GM19468 (cell line): ENCODE measurements at regions not wholly inside any gene's neighbourhood (a gene's known extent, or its start where the extent isn't known, plus 50 kb on each side); places are given as distances from the start of the nearest gene placed in this dataset.
A peak's percentile ranks its signal among the peaks of the same experiment; 100 is the strongest.

Experiments used
- ATAC-seq: cut with Tn5 transposase; IDR thresholded peaks from one replicate; pipeline ENCODE4 v1.9.1; 2021; ENCODE audit warnings: mild to moderate bottlenecking, moderate library complexity, moderate number of reproducible peaks; ENCODE audit not compliant: unreplicated experiment; ENCODE audit errors: extremely low read depth

DNA sequence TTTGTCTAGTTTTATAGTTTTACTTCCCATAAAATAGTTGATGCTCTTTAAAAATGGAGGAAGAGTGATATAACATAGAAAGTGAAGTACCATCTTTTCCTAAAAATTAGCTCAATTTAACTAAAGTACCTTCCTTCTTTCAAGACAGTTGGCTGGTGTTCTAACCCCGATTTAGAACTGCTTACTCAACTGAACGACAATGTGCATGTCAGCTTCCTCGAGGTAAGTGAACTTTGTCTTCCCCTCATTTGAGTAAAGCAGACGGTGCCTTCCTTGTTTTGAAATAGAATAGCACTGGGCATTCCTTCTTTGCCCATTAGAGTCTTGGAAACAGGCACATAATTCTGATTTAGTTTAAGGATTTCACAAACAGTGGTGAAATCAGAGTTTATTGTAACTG, 1519.2 kb downstream of the EFNB2 start:
- no peak for ATAC-seq

DNA sequence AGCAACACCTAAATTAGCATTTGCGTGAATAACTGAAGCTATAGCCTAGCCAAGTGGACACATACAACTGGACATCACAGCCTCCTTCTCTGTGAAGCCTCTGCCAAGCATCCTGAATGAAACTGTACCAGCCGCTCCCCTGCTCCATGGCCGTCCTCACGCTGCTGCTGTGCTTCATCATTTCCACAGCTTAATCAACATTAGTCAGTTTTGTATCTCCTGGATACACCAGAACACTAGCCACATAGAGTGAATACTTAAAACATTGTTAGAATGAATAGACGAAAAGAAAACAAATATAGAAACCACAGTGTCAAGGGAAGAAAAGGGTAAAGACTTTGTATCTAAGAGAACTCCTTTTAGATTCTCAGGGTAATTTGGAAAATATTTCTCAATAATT, 1526.9 kb downstream of the EFNB2 start:
- ATAC-seq = no peak

DNA sequence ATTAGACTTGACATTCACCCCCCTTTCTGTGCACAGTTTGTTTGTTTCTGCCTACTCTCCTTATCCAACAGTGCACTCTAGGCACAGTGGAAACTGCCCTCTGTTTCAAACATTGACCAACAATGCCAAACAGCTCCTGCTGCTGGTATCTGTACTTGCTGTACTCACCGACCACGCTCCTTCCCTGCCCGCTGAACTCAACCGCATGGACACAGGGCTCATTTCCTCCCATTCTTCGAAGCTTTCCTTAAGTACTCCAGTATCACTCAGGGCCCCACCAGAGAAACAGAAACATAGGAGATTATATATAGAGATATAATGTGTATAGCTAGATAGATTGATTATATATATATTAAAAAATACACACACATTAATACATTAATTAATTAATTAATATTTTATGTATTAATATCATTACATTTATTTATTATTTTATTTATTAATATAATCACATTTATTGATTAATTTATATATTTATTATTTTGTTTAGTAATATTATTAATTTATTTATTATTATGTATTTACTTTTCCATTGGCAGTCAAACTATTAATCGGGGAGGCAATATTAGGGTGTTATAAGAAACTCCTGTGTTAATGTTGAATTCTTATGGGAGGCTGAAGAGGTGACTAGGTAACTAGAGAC, 1528.2 kb downstream of the EFNB2 start:
- no peak for ATAC-seq

DNA sequence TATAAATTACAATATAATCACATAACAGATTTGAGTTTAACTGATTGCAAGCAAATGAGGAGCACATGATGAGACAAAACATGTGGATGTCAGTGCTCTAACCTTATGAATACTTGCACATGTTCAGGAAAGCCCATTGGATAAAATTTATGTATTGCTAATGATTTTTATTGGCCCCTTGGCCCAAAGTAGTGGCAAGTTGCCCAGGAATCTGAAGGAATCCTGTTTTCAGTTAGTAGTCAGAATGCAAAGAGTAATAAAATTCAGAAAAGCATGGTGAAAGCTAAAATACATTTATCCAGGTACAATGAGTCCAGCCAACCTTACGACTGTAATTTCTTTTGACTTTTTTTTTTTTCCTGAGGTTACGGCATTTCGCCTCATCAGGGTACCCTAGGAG, 1539.4 kb downstream of the EFNB2 start:
- ATAC-seq = no peak

DNA sequence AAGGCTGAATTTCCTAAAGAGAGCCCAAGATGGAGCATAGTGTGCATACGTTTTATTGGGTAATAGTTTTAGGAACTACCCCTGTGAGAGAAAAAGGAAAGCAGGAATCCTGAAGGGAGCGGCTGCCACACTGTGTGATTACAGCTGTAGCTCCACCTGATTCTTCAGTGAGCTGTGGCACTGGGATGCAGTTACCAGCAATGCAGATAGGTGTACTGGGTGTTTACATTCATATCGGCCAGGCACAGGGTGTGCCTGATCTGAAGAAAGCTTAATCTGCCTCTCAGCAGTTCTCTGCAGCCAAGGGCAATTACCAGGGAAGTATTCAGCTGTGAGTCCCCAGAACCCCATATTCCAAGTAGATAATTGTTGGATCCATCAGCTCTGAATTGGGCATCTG, 1541.8 kb downstream of the EFNB2 start:
- no peak for ATAC-seq

DNA sequence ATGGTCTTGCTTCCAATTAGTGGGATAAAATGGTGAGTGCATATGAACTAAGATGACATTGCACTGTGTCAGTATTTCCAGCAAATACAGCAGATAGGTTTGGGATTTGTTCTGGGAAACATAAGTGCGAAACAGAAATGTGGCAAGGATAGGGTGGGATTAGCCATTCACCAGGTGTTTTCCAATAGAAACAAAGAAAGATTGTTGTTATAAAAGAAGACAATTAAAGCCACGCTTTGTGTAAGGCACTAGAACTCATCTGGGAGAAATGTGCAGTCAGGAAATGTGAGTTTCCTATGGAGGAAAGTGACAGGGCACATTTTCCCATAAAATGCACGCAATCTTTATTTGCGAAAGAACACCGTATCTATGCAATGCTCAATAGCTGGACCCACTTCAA, 1547.8 kb downstream of the EFNB2 start:
- no peak for ATAC-seq

DNA sequence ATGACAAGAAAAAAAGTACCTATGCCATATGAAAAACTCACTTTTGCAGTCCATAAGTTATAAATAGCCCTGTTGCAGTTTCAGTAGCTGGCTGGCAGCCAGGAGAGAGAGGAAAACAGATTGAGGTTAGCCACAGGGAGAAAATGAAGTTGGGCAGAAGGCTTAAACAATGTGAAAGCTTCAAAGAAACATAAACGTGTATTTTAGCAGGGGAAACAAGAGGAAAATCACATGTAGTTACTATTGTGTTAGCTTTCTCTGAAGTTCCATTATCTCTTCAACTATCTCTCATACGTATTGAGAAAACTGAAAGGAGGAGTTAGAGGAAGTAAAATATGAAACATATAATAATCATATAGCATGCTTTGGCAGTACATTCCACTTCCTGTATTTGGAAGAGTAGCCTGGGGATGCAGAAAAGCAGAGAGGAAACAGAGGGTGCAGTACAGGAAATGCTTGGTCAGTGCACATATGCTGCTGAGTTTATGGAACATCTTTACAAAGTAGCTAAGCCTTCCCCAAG, 1551.1 kb downstream of the EFNB2 start:
- ATAC-seq = peak; percentile 78

DNA sequence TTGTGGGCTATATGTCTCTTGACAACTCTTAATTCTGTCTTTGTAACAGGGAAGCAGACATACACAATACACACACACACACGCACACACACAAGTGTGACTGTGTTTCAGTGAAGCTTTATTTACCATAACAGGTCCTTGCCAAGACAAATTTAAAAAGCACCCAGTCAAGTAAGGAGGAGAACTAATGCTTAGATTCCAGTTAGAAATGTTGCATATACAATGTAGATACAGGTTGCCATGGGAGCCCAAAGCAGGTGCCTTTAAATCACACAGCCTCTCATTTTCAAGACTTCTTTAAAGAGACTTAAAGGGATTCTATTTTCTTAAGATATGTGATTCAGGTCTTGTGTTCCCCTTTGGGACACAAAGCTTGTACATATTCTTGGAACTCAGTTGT, 1551.9 kb downstream of the EFNB2 start:
- ATAC-seq = no peak

DNA sequence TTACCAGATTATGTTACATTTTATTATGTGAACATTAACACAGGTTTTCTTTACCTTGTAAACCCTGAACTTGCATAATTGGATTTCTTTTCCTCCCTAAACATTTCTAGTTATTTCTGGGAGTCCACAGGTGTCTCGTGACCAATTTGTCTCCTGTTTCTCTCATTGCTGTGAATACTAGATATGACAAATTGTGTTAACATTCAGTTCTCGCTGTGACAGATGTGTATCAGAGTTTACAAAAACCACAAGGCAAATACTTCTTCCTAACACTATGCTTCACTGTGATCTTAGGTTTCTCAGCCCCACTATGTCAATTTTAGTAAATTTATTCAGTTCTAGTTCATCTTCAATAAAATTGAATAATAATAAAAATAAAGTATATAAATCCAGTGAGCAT, 1554.9 kb downstream of the EFNB2 start:
- ATAC-seq = no peak

DNA sequence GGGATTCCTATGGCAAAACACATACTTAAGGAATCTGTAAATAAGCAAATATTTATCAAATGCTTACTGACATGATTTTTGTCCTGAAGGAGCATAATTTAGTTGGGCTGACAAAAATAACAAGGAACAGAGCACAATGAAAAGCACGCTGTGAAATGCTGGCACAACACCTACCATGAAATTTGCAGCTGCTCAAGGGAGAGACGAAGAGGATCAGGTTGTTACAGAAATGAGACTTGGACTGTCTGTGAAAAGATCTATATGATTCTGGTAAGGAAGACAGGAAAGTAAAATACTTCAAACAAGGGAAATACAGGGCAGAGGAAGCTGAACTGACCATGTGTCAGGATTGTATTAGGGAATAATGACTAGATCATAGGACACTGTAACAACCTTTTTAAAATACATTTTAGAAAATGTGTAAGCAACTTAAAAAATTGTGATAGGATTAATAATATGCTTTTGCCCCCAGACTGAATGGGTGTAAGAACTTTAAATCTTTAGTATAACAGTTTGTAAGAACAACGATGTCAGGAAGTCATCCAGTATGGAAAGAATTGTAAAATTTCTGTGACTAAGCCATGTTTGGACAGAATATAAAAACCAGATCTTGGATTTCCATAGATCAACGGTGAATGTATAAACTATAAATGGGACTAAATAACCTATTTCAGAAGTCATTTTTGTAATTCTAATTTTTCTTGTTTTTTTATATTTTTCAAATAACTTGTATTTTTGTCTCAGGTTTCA, 1556.0 kb downstream of the EFNB2 start:
- no peak for ATAC-seq

DNA sequence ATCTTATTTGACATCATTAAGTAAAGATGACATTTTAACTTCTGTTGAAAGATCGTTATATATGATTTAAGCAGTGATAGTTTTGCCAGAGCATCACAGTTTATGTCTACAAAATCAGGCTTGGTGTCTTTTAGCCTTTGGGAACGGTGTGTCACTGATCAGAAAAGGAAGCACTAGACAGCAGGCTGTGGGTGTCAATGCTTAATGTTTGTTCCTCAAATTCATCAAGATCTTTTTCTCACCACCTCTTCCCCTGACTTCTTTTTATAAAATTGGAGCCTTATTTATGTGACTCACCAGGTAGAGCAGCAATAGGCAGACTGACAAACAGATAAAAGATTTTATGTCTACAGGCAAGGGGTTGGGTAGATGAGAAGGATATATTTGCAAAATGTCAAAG, 1558.5 kb downstream of the EFNB2 start:
- no peak for ATAC-seq

DNA sequence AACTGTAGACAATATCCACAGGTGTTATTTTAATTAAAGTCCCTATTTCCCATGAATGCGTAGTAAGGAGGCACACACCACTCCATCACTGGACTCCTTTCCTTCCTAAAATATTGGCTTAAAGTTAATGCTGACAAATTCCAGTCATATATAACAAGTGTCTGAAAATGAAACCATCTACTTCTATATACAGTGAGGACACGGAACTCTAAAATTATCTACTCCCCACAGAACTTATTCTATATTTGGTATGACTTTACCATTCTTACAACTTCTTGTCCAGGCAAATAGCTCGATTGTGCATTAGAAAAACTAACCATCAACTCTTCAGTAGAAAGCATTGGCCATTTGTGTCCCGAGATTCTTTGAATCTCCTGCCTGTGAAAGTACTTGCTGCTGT, 1560.2 kb downstream of the EFNB2 start:
- no peak for ATAC-seq

DNA sequence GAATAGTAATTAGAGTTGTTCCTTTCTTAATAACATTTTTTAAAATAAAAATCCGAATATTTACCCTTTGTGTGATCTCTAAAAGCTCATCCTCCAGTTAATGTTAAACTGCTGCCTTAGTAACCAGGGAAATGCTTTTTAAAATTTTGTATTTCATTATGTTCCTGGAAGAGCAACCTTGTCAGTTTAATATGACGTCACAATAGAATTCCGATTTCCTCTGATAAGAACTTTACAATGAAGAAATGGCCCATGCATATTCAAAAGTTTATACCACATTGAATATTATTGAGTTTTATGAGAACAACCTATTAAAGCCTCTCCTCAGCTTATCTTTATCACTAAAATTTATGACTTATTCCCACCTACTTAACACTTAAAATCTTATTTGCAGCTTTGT, 1566.6 kb downstream of the EFNB2 start:
- no peak for ATAC-seq

DNA sequence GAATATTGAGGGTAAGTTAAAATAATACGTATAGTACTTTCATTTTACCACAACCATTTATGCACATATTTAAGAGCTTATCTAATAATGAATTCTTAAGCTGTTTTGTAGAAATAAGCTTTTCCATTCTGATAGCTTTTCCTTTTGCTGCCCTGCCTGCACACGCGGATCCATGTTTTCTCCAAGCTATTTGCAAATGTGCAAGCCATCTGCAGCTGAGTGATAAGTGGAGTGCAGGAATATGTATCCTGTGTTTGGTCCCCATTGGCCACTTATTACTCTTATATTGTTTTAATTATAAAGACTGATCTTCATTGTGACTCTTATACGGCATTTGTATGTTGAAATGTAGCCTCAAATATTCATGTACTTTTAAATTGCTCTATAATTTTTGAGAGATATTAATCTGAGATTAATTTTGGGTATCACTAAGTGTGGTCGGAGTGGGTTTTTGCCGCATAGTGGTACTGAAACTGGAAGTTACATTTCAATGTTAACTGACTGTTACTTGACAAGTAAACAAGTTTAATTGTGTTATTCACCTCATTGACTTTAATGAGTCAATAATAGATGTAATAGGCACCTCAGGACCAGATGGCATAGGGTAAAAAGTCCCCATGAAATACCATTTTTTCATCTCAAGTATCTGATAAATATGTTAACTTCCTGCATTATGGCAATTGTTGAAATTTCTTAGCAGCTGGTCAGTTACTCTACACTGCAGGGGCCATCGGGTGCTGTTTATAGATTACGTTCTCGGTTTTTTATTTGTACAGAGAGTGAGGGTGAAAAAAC, 1567.4 kb downstream of the EFNB2 start:
- ATAC-seq = no peak

DNA sequence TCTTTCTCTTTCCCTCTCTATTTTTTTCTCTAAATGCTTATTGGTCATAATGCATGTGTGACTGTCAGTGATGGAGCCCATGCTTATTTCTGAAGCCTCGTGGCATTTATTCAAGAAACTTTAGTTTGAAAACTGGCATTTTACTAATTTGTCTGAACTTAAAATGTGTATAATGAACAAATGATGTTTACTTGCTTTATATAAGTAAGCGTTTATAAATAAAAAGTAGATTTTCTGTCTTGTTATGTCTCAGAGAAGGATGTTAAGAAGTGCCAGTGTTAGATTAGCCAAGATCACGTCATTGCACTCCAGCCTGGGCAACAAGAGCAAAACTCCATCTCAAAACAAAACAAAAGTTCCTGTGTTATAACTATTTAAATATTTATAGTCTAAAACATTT, 1568.1 kb downstream of the EFNB2 start:
- ATAC-seq = no peak

DNA sequence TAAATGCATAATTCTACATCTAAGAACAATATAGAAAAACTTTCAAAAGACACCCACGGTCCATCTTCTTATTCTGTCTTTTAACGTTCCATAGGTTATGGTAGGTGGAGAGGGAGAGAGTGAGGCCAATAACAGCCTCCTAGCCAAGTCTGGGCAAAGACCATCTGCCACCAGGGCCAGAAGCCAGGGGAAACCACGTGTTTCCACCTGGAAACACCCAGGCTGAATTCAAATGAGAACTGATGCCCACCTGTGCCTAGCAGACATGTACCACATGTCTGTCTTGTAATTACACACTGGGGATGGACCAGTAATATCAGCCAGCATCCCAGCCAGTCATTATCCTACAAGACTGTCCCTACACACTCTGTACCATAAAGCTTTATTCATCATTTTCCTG, 1573.1 kb downstream of the EFNB2 start:
- no peak for ATAC-seq

DNA sequence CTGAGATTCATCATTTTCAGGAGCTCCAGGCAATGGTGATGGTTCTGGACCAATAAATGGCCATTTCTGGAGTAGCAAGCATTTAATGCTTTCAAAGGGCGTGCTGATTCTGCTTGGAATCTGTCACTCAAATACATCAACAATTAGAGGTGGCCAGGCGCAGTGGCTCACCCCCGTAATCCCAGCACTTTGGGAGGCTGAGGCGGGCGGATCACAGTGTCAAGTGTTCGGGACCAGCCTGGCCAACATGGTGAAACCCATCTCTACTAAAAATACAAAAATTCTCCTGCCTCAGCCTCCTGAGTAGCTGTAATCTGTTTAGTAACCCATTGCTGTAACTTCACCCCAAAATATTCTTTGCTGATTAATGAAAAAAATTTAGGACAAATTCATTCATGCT, 1574.2 kb downstream of the EFNB2 start:
- ATAC-seq = no peak

DNA sequence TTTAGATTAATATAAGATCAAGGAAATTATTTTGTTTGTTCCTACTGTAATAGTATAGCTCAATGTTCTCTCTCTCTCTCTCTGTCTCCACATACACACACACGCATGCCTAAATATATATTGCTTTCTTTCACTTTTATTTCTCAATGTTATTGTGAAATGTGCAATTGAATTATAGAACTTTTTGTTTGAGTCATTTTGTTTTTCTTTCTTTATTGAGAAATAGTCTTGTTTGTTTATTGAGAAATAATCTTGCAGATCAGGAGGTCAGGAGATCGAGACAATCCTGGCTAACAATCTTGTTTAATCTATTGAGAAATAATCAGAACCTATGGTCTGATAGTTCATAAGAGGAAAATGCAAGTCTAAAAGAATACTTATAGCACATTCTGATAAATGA, 1581.3 kb downstream of the EFNB2 start:
- ATAC-seq = no peak

DNA sequence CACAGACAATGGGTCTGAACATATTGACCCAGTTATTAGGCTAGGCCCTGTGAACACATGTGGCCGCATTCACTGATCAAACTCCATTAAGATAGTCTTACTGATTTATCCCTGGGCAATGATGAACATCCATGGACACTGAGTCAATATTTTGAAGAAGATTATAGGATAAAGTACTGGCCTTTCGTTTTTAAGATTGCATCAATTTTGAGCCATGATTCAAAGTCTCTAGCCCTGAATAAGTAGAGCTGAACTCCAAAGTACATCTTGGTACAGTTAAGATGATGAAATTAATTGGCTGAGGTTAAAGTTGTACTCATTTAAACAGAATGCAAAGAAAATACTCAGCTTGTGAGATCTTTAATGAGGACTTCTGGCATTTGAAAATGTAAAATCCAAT, 1581.9 kb downstream of the EFNB2 start:
- ATAC-seq = no peak

DNA sequence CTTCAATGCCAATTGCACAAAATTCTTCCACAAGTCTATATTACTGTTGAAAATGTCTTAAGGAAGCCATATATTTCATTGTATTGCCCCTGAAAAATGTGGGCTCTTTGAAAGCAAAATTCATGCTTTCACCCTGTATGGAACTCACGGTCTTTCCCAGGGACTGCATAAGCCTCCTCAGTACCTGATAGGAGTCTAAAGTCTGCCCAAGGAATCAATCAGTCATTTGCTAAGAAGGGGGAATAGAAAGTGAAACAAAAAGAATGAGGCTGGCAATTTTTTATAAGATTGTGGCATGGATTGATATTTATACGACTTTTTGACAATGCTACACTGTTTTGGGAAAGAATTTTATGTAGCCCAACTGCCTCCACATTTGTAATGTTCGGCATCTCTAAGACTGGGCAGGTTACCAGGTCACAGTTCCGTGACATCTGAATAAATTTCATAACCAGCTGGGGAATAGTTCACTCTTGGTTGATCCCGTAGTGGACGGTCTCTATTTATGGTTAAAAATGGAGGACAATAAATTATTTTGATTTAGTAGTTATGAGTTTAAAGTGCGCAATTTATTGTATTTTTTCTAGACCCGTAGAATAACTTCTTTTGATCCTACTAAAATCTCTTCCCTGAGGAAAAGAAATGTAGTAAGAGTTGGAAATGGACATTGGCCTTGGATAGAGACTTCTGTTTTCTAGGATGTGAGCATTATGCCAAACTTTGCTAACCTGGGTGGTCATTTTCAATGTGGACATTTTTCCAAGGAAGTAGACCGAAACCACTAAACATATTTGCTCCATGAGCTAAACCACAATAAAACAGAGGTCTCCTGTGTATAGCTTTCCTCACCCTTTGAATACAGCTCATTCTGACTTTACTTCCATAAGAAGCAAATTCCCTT, 1585.4 kb downstream of the EFNB2 start:
- no peak for ATAC-seq
